Forelimb muscle (tissue), 1 donor: ENCODE measurements at regions not wholly inside any gene's neighbourhood (a gene's known extent, or its start where the extent isn't known, plus 50 kb on each side); places are given as distances from the start of the nearest gene placed in this dataset.
"Not testable (repeated sequence)": the region's sequence is repeated elsewhere in the genome, so short reads cannot be mapped to it uniquely, and the experiment has no call there.

ENCODE experiments used
- DNase-seq: peaks from one replicate; pipeline ENCODE4 v3.0.0-alpha.2; 2013; ENCODE audit warnings: low read depth

DNA sequence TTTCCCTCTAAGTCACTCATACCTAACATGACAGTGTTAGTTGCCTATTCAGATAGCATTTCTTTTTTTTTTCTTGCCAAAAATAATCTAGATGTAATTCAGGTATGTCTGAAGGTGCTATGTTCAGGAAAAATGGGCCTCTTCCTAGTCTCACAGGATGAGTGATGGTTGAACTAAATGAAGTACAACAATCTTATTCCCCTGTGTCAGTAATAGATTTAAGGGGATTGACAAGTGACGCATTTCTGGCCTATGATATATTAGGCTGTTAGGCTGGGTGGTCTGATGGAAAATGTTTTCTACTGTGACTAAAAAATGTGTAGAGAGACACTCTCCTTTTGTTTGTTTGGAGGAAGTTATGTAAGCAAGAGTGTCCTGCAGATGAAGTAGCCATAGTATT is 878.7 kb upstream of the SLITRK1 start:
- no peak for DNase-seq

DNA sequence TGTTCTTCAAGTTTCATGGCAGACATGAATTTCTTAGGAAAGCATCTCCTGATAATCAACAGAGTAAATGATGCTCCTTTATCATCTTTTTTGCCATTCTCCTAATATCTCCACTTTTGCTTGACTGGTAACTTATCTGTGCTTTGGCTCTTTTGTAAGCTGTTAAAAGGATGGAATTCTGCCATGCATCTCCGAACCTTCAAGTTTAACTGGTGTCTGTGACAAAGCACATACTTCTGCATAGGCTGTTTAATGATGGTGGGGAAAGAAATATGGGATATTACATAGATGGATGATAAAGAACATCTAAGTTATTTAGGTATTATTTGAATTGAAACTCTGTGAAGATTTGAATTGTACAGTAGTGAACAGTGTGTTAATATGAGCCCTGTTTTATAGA is 866.9 kb upstream of the SLITRK1 start:
- DNase-seq, result no peak

DNA sequence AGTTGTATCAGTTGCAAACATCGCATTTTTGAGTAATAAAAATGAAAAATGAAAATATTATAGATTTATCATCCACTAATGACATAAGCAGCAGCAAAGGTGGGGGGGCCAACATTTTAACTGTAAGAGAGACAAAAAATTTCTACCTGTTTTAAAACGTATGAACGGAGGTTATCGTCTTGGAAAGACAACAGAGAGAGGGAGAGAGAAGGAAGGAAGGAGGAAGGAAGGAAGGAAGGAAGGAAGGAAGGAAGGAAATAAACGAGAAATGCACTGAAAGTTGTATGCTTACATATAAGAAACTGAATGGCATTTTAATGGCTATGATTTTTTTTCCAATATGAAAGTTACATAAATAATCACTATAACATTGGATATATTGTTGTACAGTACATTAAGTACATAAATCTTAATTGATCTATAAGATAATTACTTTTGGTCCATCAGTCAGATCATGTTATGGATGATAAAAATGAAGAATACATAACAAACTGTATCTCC is 862.8 kb upstream of the SLITRK1 start:
- DNase-seq, result no peak

DNA sequence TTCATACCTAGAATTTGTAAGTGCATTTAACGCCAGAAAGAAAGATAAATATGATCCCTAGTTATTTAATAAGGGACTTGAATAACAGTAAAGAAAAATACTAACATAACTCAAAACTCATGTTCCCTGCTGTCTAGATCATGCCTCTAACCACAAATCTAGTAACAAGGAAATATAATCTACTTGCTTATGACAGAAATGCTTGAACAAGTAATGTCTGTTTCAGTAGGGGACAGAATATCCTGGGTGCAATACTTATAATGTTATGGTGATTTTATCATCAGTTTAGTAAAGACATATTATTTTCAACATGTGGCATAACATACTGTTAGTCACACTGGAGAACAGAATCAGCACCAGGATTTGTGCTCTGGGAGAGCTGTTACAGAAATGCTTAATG is 861.9 kb upstream of the SLITRK1 start:
- no peak for DNase-seq

DNA sequence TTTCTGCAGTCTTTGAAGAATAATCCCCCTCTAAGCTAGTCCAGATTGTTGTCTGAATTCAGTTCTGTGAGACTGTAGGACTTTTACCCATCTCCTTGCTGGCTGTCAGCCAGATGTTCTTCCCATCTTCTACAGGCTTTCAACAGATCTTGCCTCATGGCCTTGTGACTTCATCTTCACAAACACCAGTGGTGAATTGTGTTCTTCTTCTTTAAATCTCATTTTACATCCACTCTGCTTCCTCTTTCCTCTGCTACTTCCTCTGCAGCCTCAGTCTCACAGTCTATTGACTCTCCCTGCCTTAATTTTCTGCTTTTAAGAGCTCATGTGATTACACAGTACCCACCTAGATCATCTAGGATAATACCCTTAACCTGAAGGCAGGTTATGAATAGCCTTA is 859.0 kb upstream of the SLITRK1 start:
- DNase-seq, result no peak

DNA sequence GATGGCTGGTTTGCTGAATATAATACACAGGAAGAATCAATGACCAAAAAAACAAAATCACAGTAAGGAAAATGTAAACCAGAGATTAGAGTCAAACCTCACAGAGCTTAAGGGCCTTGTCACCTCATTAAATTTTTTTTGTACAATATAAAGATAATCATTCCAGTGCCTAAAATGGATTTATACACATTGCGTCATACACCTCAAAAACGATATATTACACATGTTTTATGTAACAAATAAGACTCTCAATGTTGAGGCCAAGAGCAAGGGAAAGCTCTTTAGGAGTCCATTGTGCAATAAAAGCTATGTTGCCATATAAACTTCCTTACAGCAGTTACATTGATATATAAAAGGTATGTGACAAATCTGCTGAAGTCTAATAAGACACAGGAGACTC is 856.7 kb upstream of the SLITRK1 start:
- DNase-seq, result no peak

DNA sequence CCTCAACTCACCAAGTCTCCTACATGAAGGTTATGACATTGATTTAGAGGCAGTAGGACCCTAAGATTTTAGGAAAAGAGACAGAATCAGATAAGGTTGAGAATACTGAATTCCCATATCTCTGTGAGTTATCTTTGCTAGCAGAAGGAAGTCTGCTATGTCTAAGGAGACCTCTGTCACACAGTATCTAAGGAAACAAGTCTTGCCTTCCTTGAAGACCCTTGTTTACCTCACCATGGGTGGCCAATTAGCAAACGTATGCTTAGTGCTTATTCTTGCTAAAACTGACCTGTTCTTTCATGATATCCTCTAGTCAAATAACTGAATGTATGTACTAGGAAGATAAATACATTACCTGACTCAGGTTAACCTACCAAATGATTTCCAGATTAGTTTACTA is 855.4 kb upstream of the SLITRK1 start:
- no peak for DNase-seq

DNA sequence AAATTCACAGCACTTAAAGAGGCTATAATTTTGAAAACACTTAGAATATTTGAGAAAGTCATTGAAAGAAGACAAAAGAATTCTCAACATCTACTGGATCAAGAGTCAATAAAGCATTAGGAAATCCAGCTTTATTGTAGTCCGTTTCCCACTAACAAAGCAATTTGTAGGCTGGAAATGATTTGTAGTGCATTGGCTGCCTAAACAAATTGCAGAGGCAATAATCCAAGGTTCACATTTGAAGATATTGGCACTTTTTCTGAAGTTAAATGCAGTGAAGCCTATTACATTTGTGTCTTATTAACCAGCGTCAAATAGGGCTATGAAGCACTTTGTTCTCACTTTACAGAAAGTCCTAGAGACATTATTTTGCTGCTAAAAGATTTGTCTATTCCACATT is 848.1 kb upstream of the SLITRK1 start:
- no peak for DNase-seq

DNA sequence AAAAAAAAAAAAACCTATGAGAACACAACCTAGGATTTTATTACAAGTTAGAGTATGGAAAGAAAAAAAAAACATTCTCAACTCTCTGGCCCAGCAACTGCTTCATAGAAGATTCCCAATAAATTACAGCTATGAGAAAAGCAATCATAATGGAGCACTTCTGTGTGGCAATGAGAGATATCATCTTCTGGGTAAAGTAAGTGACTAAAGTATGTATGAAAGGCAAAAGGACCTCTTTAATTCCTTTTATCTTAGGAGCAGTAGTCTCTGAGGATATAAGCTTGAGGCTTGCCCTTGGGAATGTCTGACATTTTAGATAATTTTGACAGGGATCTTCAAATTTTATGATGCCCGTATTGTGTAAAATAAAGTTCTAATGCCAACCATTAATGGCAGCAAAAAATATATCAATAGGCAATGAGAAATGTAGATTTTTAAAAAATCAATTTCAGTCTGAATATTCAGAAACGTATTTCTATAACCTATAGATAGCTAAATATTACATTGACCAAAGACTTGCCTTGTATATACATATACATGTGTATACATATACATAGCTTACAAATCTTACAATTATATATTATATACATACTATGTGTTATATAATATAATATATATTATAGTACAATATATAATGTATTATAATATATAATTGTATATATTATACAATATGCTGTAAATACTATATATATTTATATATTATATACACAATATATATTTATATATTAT is 823.9 kb upstream of the SLITRK1 start:
- DNase-seq, result no peak

DNA sequence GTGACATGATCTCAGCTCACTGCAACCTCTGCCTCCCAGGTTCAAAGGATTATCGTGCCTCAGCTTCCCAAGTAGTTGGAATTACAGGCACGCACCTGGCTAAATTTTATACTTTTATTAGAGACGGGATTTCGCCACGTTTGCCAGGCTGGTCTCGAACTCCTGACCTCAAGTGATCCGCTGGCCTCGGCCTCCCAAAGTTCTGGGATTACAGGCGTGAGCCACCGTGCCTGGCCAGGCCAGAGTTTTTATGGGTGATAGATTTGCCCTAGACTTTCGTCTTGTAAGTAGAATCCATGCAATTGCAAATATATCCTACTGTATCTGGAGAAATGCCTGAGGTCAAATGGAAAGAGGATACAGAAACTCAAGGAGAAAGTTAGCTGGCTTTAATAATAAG is 819.9 kb upstream of the SLITRK1 start:
- no peak for DNase-seq

DNA sequence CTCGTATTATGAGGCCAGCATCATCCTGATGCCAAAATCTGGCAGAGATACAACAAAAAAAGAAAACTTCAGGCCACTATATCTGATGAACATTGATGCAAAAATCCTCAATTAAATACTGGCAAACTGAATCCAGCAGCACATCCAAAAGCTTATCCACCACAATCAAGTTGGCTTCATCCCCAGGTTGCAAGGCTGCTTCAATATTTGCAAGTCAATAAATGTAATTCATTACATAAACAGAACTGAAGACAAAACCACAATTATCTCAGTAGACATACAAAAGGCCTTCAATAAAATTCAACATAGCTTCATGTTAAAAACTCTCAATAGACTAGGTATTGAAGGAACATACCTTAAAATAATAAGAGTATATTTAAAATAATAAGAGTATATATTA is 815.3 kb upstream of the SLITRK1 start:
- not testable (repeated sequence) for DNase-seq

DNA sequence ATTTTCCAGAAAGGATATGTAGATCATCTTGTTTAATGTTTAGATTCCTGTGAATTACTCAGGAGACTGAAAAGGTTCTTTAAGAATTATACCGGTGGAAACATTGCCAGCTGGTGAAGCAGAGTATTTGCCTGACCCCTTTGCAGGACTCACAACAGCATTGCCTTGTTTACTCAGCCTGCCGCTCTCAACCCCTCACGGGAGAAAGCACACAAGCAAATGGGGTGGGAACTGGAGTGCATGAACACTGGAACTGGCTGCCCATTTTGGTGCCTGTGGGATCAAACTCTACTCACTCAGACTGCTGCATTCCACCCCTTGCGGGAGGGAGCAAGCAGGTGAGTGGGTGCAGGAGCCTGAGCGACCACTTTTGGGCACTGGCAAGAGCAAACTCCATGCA is 804.7 kb upstream of the SLITRK1 start:
- DNase-seq, result no peak

DNA sequence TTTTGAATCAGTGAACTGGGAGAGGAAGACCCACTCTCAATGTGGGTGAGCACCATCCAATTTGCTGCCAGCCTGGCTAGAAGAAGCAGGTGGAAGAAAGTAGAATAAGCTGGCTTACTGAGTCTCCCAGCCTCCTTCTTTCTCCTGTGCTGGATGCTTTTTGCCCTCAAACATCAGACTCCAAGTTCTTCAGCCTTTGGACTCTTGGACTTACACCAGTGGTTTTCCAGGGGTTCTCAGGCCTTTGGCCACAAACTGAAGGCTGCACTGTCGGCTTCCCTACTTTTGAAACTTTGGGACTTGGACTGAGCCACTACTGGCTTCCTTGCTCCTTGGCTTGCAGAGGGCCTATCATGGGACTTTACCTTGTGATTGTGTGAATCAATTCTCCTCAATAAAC is 804.2 kb upstream of the SLITRK1 start:
- DNase-seq, result no peak

DNA sequence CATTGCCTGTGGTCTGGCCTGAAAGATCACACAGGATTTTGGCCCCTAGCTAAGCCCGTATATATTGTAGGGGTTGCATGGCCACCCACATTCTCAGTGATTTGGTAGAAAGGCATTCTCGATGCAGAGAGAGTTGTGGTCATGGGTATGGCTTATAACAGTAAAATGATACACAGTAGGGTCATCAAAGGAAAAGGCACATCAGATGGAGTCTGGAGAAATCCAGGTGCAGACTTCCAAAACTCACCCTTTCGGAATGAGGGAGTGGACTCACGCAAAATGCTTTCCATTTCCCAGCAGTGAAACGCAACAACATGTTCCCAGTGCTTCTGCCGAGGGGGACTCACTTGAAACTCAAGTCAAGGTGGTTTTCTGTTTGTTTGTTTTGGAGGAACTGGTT is 802.5 kb upstream of the SLITRK1 start:
- no peak for DNase-seq

DNA sequence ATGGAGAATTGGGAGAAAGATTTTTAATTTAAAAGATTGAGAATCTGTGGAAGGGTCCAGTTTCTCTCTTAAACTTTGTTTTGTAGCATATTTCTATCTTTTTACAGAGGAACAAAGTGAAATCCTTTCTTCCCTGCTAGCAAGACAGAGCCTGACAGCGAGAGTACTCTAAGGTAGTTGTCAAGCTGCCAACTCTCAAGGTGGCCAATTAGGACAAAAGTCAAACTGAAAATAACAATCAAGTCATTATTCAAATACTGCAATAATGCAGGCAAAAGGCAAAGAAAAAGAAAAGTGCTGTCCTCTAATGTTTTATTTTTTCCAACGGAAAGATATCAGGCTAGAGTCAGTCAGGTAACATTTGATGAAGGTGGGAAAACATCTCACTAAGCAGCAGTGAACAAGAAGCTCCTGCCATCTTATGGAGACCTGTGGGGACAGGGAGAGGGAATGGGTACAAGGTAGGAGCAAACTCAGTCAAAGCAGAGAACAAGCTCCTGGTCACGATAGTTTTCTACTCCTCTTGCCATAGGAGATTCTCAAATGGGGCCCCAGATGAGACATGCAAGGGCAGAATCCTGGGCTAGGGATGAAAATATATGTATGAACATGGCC is 801.9 kb upstream of the SLITRK1 start:
- no peak for DNase-seq

DNA sequence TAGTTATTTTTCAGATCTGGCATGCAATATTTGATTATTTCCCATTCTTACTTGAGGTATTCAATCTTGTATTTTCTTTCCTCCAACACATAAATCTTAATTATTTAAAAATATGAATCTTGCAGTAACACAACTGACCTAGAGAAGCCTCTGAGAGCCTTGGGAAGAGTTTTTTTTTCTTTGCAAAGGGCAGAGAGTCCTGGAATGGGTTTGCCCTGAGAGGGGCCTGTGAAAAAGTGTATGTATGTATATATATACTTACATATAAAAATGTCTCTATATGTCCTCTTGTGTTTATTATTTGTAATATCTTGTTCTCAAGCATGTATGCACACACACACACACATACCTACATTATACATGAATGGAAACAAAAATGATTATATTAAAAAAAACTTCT is 801.2 kb upstream of the SLITRK1 start:
- no peak for DNase-seq

DNA sequence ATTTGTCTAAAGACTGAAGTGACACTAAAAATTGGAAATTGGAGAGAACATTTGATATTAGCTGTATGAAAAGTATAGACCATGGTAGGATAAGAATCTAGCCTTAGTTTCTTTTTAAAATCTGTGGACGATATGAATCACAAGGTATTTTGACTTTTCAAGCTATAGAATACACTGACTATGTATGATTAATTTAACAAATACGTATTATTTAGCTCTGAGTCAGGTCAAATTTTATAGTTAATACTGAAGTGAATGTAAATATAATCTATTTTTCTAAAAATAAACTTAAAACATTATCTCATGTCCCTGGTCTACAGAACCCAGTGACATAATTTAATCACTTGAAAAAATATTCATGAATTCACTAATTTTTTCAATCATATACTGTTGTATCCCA is 795.6 kb upstream of the SLITRK1 start:
- no peak for DNase-seq

DNA sequence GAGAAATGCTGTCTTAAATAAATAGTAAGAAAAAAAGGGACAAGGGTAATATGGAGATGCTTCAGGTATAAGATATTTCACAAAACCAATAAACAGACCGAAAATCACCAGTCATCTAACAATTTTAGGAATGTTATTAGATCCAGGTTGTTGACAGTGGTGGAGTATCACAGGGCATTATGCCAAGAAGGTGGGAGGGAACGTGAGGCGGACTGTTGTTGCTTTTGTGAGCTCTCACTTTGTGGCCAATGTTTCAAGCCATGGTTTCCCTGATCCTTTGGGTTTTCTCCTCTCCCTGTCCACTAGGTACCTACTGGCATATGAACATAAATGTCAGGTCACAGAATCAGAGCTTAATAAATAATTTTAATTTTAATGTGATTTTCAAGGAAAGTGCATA is 790.3 kb upstream of the SLITRK1 start:
- DNase-seq, result no peak

DNA sequence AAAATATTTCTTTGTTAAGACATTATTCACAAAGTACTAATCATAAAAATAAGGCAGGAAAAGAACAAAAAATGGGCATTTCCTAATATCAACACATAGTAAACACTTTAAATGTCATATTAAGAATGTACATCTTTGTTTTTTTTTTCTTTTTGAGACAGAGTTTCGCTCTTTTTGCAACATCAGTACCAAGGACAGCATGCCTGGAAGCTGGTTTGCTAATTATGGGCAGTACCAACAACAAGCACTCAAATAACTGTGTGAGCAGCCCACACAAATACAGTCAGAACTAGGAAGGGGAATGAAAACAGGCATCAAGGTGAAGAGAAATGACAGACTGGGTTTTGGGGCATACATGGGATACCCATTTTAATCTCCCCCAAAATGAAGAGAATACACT is 788.0 kb upstream of the SLITRK1 start:
- no peak for DNase-seq

DNA sequence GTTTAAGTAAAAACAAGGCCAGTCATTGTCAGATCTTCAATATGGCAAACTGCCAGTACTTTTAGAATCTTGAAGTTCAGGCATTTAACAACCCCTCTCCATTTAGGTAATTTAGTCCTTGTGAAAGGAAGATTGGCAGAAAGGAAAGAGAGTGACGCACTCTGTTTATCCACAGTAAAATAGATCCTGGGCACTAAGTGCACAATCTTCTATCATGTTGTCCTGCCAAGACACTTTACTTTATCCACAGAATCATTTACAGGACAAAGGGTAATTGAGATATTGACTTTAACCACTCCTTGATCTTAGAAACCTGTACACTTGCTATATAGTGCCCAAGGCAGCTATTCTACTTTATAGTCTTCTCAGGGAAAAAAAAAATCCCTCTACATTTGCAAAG is 786.4 kb upstream of the SLITRK1 start:
- no peak for DNase-seq

DNA sequence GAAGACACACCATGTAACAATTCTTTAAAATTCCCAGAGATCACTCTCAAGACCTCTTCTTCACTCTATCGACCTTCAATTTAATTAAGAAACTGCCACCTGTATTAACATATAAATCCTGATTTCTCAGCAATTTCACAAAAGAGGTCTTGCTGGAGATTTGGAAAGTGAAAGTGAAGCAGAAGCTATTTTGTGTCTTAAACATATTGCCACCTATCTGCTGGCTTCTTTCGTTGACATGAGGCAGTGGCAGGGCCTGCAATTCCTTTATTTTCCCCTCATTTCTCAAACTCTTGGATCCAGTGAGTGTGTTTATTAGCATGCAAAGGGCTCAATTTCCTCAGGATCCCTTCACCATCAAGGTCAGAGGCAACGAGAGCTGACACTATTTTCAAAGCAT is 780.2 kb upstream of the SLITRK1 start:
- DNase-seq, result no peak

DNA sequence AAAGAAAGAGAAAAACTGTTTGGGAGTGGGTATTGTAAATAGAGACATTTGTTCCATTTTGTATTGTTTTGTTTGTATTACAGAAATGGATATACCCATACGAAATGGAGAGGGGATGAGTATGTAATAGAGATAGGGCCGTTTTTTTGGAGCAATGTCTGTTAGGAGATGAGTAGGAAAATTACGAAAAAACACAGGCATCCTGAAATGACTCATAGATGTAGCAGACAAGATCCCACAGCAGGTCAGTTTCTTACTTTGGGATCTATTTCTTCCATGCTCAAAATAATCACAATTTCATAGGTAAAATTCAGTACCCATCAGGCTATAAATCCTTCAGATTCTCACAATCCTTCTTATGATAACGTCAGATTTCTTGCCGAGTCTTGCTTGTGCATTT is 779.4 kb upstream of the SLITRK1 start:
- no peak for DNase-seq

DNA sequence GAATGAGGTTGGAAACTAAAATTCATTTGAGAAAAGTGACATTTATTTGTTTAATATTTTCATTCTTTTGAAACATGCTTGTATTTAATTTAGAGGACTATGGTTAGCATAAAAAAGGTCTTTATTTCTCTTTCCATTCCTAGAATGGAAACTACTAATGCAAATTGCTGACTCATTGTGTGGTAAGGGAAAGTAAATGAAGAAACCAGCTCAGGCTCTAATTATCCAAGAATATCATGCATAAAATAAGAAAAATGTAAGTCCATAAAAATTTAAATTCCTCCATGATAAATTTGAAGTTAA is 777.0 kb upstream of the SLITRK1 start:
- DNase-seq, result no peak
